NCI-H69 (cell line): ENCODE measurements at regions not wholly inside any gene's neighbourhood (a gene's known extent, or its start where the extent isn't known, plus 50 kb on each side); places are given as distances from the start of the nearest gene placed in this dataset.
A peak's percentile ranks its signal among the peaks of the same experiment; 100 is the strongest.
"Not testable (repeated sequence)": the region's sequence is repeated elsewhere in the genome, so short reads cannot be mapped to it uniquely, and the experiment has no call there.

Experiments used
- DNase-seq: peaks from one replicate; lab custom pipeline; 2025; lab: John Stamatoyannopoulos, UW

GRCh38 chr5:53160895-53161294, 51.3 kb upstream of the MOCS2 start:
- DNase-seq = no peak

GRCh38 chr5:53161876-53162275, 52.3 kb upstream of the MOCS2 start:
- DNase-seq = no peak

DNA sequence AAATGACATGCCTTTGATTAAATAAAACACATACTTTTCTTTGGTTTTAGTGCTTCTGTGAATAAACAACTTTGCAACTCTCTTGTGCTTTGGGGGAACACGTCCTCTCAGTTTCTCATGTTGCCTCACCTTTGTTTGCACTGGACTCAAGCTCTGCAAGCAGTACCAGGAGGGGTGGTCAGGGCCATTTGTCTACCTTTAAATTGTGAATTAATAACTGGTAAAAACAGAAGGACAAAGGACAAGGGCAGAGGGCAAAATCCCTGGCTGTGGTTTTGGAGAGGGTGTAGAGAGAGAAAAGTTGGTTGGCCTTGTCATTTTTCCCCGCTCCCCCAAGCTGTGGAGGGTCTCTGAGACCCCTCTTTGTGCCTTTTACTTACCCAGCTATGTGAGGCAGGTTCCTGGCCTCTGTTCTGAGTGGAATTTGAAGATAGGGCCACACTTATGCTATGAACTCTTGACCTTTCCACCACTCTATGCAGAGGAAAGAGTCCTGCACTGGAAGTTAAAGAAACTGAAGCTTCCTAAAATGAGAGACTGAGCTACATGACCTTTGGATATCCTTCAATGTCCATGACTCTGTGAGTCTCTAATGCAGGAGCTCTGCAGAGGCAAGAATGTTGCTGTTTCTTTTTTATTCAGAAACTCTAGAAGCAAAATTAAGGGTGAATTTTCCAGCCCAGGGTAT, 55.1 kb upstream of the MOCS2 start:
- DNase-seq = no peak

DNA sequence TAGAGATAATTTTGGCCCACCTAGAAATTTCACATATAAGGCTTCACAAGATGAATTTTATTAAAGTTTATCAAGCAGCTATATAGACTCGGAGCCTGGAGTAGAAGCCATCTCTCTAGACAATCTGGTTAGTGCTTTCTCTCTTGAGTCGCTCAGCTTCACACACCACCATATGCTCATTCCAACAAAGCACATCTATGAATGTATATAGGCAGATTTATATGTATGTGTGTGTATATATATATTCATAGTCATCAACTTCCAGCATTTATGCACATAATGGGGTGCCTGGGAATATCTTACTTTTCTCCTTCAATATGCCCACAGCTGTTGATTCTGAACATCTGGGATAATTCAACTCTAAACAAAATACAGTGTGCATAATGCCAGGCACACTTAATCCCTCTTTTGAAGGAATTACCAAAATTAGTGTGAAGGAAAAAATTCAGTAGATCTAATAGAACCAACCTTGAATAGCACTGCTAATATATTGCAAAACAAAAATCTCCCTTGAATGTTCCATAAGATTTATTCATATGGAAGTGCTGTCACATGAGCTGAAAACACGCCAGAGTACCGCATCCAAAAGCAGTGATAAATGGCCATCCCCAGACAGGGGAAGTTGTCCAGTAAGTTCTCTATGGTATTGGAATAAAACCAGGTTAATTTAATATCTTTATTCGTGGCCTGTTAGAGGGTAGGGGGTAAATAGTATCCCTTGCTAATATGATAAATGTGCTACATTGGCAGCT, 56.0 kb upstream of the MOCS2 start:
- no peak for DNase-seq

DNA sequence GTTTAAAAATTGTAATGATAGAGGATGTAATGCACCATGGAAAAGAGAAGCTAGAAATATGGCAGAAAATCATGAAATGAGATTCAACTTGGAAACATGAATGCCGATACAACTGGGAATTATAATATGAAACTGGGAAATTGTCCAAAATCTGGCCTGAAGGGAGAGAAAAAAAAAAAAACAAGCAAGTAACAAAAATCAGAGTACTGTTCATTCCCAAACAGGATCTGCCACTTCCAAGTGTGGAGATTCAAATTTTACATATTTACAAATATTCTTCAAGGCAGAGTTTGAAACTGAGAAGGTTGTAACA, 56.6 kb upstream of the MOCS2 start:
- DNase-seq = no peak

DNA sequence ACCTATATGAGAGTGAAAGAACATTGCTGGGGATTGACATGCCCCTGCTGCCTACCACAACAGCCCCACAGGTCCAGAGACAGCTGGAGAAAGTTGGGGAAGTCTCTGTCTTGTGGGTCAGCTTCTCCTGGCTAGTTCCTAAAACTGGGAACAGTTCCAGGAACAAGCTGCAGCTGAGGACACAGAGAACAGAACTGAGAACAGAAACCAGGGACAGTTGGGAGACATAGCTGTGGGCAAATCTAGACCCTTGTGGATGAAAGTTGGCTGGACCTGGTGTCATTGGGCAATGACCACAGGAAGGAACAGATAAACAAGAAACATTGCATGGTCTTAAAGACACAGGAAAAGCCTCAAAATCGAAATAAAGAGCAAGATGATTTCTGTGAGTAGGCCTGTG, 58.3 kb upstream of the MOCS2 start:
- no peak for DNase-seq

DNA sequence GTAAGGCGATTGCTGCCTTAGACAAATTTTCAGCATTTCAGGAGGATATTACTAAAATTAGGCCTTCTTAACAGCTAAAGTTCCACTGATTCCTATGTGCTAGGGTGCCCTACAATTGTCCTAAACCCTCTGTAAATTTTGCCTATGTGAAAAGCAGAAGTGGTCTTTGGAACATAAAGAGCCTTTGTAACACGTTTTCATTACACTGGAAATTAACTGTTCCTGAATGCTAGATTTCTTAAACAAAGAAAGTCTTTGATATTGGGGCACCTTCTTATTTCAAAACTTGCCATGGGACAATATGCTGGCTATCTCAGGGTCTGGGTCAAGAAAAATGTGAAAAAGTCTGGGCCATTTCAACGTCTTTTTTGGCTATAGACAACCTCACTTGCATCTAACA, 60.4 kb upstream of the MOCS2 start:
- no peak for DNase-seq

- DNase-seq = peak; percentile 45
Observed at GRCh38 chr5:53170746-53171349, 61.3 kb upstream of the MOCS2 start.

- DNase-seq = not testable (repeated sequence)
Observed at GRCh38 chr5:53172073-53172472, 62.5 kb upstream of the MOCS2 start.

DNA sequence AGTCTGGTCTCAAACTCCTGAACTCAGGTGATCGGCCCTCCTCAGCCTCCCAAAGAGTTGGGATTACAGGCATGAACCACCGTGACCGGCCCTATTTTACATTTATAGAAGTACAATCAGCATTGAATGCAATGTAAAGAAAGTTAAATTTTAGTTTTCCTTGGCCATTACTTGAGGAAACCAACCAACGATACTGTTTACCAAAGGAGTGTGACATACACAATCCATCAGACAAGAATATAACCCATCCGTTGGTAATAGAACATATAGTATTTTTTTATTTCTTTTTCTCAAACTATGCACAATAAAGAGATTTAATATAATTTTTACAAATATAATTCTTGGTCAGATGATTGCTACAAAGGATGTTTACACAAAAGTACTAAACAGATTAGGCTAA, 63.1 kb upstream of the MOCS2 start:
- DNase-seq = no peak

DNA sequence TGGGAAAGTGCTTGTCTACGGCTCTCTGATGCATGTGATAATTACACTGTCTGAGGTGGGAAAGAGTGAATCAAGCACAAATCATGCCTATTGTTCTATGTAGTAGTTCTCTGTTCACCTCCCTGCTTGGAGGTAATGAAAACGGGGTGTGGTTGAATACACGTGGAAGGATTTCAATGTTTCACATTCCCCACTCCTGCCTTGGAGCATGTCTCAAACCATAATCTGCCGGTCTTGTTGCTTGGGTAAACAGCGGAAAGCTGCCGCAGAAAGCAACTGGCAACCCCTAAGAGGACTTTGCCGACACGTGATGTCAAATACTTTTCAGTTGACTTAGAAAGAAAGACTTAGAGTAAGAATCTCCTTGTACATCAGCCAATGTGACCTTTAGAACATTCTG, 63.5 kb upstream of the MOCS2 start:
- DNase-seq = no peak

- no peak for DNase-seq
Observed at GRCh38 chr5:53178830-53179229, 69.3 kb upstream of the MOCS2 start.

- no peak for DNase-seq
Observed at GRCh38 chr5:53179691-53180090, 70.1 kb upstream of the MOCS2 start.

DNA sequence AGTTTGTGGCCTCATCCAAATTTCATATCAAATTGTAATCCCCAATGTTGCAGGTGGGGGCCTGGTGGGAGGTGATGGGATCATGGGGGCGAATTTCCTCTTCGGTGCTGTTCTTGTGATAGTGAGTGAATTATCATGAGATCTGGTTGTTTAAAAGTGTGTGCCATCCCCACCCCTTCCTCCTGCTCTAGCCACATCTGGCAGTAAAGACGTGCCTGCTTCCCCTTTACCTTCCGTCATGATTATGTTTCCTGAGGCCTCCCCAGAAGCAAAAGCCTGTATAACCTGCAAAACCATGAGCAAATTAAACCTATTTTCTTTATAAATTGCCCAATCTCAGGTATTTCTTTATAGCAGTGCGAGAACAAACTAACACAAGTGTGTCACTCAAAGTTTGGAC, 71.0 kb upstream of the MOCS2 start:
- no peak for DNase-seq

DNA sequence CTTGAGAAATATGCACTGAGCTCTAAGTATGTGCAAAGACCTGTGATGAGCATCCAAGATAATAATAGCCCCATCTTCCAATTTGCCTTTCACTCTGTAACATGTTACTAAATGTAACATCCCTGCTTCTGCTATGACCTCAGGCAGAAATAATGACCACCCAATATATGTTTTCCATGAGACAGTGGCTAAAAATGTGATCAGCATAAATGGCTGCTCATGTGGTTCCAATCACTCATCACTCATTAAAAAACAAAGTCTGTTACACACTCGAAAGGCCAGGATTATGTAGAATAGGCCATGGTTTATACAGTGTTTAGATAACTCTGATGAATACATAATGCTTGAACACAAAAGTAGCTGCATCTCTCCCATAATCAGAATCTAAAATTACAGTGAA, 71.4 kb upstream of the MOCS2 start:
- no peak for DNase-seq

DNA sequence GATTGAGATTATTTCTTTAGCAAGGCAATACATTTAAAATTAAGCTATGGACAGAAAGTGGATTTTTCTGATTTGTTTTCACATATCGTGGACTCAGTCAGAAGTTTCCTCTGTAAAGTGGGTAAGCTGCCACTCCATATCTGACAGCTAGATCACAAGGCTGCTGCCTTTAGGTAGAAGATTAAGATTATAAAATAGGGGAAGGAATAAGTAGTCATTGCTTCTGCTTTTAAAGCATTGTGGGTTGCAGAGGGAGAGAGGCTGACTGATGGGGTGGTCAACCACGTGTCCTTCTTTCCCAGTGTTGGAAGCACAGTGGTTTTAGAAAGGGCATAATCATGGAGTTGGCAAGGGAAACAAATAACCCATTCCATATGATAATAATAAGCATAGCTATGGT, 74.3 kb upstream of the MOCS2 start:
- no peak for DNase-seq

GRCh38 chr5:53191548-53192165, 82.1 kb upstream of the MOCS2 start:
- no peak for DNase-seq

DNA sequence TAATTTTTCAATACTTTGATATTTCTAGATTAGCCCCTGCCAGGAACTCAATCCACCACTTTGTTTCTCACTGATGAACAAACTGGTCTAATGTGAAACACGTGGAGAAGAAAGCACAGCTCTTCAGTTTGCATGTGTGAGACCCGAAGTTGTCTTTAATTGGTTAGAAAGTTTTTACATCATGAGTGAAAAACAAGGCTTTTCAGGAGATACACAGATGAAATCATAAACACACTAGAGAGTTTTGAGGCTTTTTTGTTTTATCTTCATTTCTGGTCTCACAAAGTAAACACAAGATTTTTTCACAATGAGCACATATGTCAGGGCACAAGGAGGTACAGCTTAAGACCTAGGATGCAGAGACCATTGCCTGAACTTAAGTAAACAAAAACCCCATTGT, 84.5 kb upstream of the MOCS2 start:
- DNase-seq = no peak

GRCh38 chr5:53199882-53200281, 90.3 kb upstream of the MOCS2 start:
- no peak for DNase-seq

DNA sequence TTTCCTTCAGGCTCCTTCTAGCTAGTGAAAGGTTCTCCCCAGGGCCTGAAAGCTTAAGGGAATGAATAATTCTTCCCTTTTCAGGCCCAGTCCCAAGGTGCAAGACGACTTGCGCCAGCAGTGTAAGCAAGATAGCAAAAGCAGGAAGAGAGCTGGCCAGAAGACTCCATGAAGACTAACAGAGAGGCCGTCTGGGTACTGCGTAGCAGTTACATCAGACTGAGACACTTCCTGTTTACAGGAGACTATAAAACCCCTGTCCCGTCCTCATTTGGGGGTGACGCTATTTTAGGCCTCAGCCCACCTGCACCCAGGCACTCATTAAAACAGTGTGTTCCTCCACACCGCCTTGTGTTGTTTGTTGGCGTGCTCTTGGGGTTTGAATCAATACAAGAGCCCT, 90.7 kb upstream of the MOCS2 start:
- no peak for DNase-seq

GRCh38 chr5:53201746-53202145, 92.2 kb upstream of the MOCS2 start:
- peak; percentile 22 for DNase-seq

DNA sequence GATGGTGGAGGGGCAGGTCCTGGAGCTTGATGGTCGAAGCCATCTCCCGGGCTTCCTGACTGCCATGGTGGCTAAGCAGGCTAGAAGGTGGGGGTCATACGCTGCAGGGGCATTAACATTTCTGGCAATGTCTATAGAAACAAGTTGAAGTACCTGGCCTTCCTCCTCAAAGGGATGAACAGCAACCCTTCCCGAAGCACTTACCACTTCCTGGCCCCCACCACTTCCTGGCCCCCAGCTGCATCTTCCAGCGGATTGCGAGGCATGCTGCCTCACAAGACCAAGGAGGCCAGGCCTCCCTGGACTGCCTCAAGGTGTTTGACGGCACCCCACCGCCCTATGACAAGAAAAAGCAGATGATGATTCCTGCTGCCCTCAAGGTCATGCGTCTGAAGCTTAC, 97.0 kb upstream of the MOCS2 start:
- no peak for DNase-seq

DNA sequence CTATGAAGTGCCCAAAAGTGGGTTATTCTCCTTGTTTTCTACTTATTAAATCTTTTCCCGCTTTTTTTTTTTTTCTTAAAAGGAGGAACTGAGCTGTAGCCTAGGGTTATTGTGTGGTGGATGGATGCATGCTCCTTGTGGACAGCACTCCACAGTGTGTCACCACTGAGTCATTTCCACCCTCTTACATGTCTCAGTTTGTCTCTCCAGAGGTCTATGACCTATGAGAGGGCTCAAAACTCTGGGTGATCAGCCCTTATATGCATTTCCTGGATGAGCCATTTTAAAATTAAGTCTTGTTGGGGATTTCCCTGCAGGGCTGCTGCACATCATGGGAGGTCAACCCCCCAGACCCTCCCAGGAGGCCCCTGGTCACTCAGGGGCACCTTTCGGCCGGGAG, 102.2 kb upstream of the MOCS2 start:
- no peak for DNase-seq
